ENCODE measurements at regions not wholly inside any gene's neighbourhood (a gene's known extent, or its start where the extent isn't known, plus 50 kb on each side); places are given as distances from the start of the nearest gene placed in this dataset.
"Not testable (repeated sequence)": the region's sequence is repeated elsewhere in the genome, so short reads cannot be mapped to it uniquely, and the experiment has no call there.

- Histone ChIP-seq H3K4me3 (no peak overlapping the region), H3K27ac (no peak overlapping the region), H3K4me1 (ENCODE audit: control insufficient read depth in 1 of 2, low read depth in 2 of 2) (no peaks in the 10 kb centered on the region), H3K36me3 (no peaks in the 10 kb centered on the region), H3K9me3 (no peaks in the 10 kb centered on the region), H3K27me3 (replicated peaks; ENCODE audit: insufficient read depth) (no peaks in the 10 kb centered on the region)
- no peak for ATAC-seq (ENCODE audit: insufficient number of reproducible peaks, low FRiP score, low read depth)
- TF ChIP-seq CTCF (IDR thresholded peaks at IDR 0.05), result no peak
- DNase-seq (ENCODE audit: low spot score), result no peak
Observed at GRCh38 chr4:169330811-169331210, 60.1 kb upstream of the SH3RF1 start.

DNA sequence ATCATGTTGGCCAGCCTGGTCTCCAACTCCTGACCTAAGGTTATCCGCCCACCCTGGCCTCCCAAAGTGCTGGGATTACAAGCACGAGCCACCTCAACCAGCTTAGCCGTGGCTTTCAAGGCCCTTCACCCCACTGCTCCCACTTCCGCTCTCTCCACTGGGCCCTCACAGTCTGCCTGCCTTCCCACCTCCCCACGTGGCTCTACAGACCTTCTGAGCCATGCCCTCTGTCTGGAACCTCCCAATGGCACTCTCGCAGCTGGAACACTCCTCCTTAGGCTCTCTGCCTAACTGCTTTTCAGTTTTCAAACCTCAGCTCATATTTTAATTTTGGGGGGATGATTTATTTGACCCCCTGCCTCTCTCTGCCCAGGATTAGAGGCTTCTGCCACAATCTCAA, 59.3 kb upstream of the SH3RF1 start:
- ATAC-seq (ENCODE audit: insufficient number of reproducible peaks, low FRiP score, low read depth) (no peak), DNase-seq (ENCODE audit: low spot score) (no peak)
- Histone ChIP-seq H3K9me3 (no peaks in the 10 kb centered on the region), H3K36me3 (no peaks in the 10 kb centered on the region), H3K27ac (no peak overlapping the region), H3K4me3 (no peak overlapping the region), H3K4me1 (ENCODE audit: control insufficient read depth in 1 of 2, low read depth in 2 of 2) (no peaks in the 10 kb centered on the region), H3K27me3 (replicated peaks; ENCODE audit: insufficient read depth) (no peaks in the 10 kb centered on the region)
- TF ChIP-seq CTCF (IDR thresholded peaks at IDR 0.05), result no peak

DNA sequence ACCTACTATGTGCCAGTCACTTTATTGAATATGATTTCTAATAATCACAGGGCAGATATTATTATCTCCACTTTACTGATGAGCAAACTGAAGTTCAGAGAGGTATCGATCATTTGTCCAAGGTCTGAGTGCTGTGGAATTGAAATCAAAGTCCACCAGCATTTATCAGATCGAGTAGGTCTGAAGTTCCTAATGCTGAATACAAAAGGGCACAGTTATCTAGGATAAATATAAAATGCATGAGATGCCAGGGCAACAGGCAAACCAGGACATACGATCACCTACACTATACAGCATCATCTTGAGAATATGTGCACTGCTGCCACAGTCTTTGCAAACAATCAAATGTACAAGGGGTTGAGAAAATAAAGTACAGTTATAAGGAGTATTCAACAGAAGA, 57.2 kb upstream of the SH3RF1 start:
- TF ChIP-seq CTCF (IDR thresholded peaks at IDR 0.05), result no peak
- H3K27ac ChIP-seq, result no peak overlapping the region
- DNase-seq (ENCODE audit: low spot score) (no peak), ATAC-seq (ENCODE audit: insufficient number of reproducible peaks, low FRiP score, low read depth) (no peak)
- no peaks in the 10 kb centered on the region for H3K4me1 ChIP-seq (ENCODE audit: control insufficient read depth in 1 of 2, low read depth in 2 of 2)
- no peaks in the 10 kb centered on the region for H3K36me3 ChIP-seq
- no peak overlapping the region for H3K4me3 ChIP-seq
- no peaks in the 10 kb centered on the region for H3K27me3 ChIP-seq (replicated peaks; ENCODE audit: insufficient read depth)
- no peaks in the 10 kb centered on the region for H3K9me3 ChIP-seq

- not testable (repeated sequence) for H3K4me1 ChIP-seq (ENCODE audit: control insufficient read depth in 1 of 2, low read depth in 2 of 2); DNase-seq (ENCODE audit: low spot score); H3K9me3 ChIP-seq; H3K27me3 ChIP-seq (replicated peaks; ENCODE audit: insufficient read depth); ATAC-seq (ENCODE audit: insufficient number of reproducible peaks, low FRiP score, low read depth); H3K27ac ChIP-seq; H3K4me3 ChIP-seq; H3K36me3 ChIP-seq
Observed at GRCh38 chr4:169323925-169324324, 53.2 kb upstream of the SH3RF1 start.

- not testable (repeated sequence) for H3K27me3 ChIP-seq (replicated peaks; ENCODE audit: insufficient read depth); DNase-seq (ENCODE audit: low spot score); H3K27ac ChIP-seq; H3K4me3 ChIP-seq; H3K36me3 ChIP-seq; H3K9me3 ChIP-seq; ATAC-seq (ENCODE audit: insufficient number of reproducible peaks, low FRiP score, low read depth); H3K4me1 ChIP-seq (ENCODE audit: control insufficient read depth in 1 of 2, low read depth in 2 of 2)
Observed at GRCh38 chr4:169322833-169323232, 52.1 kb upstream of the SH3RF1 start.
